HEK293T (cell line): ENCODE measurements at regions not wholly inside any gene's neighbourhood (a gene's known extent, or its start where the extent isn't known, plus 50 kb on each side); places are given as distances from the start of the nearest gene placed in this dataset.
A peak's percentile ranks its signal among the peaks of the same experiment; 100 is the strongest.
"Not testable (repeated sequence)": the region's sequence is repeated elsewhere in the genome, so short reads cannot be mapped to it uniquely, and the experiment has no call there.

ENCODE experiments used
- CTCF ChIA-PET: fragments of 350-600 bp; formaldehyde crosslinking; extraction: SDS; loops from one replicate; lab custom pipeline; 2021; ENCODE audit warnings: antibody characterized with exemption, inconsistent platforms; lab: Yijun Ruan, JAX
- POLR2A ChIA-PET: fragments of 350-600 bp; formaldehyde crosslinking; extraction: SDS; loops from one replicate; lab custom pipeline; 2020; ENCODE audit warnings: antibody characterized with exemption, inconsistent platforms; lab: Yijun Ruan, JAX
- DNase-seq: peaks from one replicate; pipeline ENCODE4 v3.0.0; 2012; ENCODE audit warnings: mixed read lengths; ENCODE audit errors: extremely low spot score
- ARNT ChIP-seq: fragments of 450-650 bp; IDR thresholded peaks from 2 replicates; pipeline ENCODE4 v1.6.1; 2017; ENCODE audit warnings: mild to moderate bottlenecking
- BHLHE40 ChIP-seq: fragments of 450-650 bp; IDR thresholded peaks from 2 replicates; pipeline ENCODE4 v1.6.1; 2016; ENCODE audit warnings: mild to moderate bottlenecking, moderate library complexity, borderline replicate concordance
- CTBP1 ChIP-seq: fragments of 450-650 bp; IDR thresholded peaks from 2 replicates; pipeline ENCODE4 v1.6.1; 2016; ENCODE audit warnings: borderline replicate concordance
- ELF4 ChIP-seq: fragments of 450-650 bp; IDR thresholded peaks from 2 replicates; pipeline ENCODE4 v1.6.1; 2017; ENCODE audit warnings: antibody characterized with exemption
- FOXA1 ChIP-seq: fragments of 450-650 bp; IDR thresholded peaks from 2 replicates; pipeline ENCODE4 v1.6.1; 2016; ENCODE audit warnings: mild to moderate bottlenecking
- FOXK2 ChIP-seq: fragments of 450-650 bp; IDR thresholded peaks from 2 replicates; pipeline ENCODE4 v1.6.1; 2016; ENCODE audit warnings: mild to moderate bottlenecking
- FOXM1 ChIP-seq: fragments of 450-650 bp; IDR thresholded peaks from 2 replicates; pipeline ENCODE4 v1.6.1; 2017; ENCODE audit warnings: mild to moderate bottlenecking, borderline replicate concordance
- HDGF ChIP-seq: fragments of 450-650 bp; IDR thresholded peaks from 2 replicates; pipeline ENCODE4 v1.6.1; 2017; ENCODE audit warnings: antibody characterized with exemption, borderline replicate concordance
- L3MBTL2 ChIP-seq: fragments of 450-650 bp; conservative IDR thresholded peaks from 2 replicates; pipeline ENCODE4 v1.6.1; 2016; ENCODE audit warnings: mild to moderate bottlenecking
- LEF1 ChIP-seq: fragments of 450-650 bp; IDR thresholded peaks from 2 replicates; pipeline ENCODE4 v1.6.1; 2017; ENCODE audit warnings: mild to moderate bottlenecking, borderline replicate concordance
- NFRKB ChIP-seq: fragments of 450-650 bp; IDR thresholded peaks from 2 replicates; pipeline ENCODE4 v1.6.1; 2016; ENCODE audit warnings: mild to moderate bottlenecking, moderate library complexity
- SP1 ChIP-seq: fragments of 450-650 bp; IDR thresholded peaks from 2 replicates; pipeline ENCODE4 v1.6.1; 2017
- SUZ12 ChIP-seq: fragments of 450-650 bp; IDR thresholded peaks from 2 replicates; pipeline ENCODE4 v1.6.1; 2016; ENCODE audit warnings: mild to moderate bottlenecking
- TARDBP ChIP-seq: fragments of 450-650 bp; IDR thresholded peaks from 2 replicates; pipeline ENCODE4 v1.6.1; 2016
- ZNF384 ChIP-seq: fragments of 450-650 bp; IDR thresholded peaks from 2 replicates; pipeline ENCODE4 v1.6.1; 2016
- TF ChIP-seq, protein P1 (sequence below): fragments of 450-650 bp; IDR thresholded peaks from 2 replicates; pipeline ENCODE4 v1.6.1; 2016

DNA sequence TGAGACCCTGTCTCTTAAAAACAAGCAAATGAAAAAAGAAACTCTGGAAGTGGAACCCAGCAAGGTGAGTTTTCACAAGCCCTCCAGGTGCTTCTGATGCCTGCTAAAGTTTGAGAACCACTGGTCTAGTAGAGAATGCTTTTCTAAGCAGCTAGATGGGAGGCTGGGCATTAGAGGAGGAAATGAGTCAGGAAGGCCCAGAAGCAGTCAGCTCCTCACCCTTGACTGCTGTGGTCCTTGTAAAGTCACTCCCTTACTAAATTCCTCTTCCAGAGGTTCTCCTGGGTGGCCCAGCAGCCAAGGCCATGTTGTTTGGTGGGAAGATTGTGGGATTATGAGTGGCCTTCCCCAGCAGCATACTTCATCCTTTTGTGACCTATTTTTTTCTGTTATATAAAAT, 52.0 kb upstream of the FYN start:
- POLR2A ChIA-PET: interaction anchor here (1.6 kb wide), 1 partner anchor 9 kb away, joined by 4 read pairs; no protein-coding TSS in a partner anchor
- no peak for TF ChIP-seq ZNF384
- TF ChIP-seq FOXK2: no peak
- no peak for TF ChIP-seq L3MBTL2
- no peak for TF ChIP-seq ARNT
- no peak for TF ChIP-seq NFRKB
- TF ChIP-seq LEF1: no peak
- TF ChIP-seq CTBP1: no peak
- no peak for TF ChIP-seq SUZ12
- no peak for DNase-seq
- CTCF ChIA-PET: interaction anchor here (1.4 to 2.0 kb wide), 4 partner anchors 14 to 52 kb away, joined by 3 to 5 read pairs (median 4); partner anchors contain the start of gene FYN

DNA sequence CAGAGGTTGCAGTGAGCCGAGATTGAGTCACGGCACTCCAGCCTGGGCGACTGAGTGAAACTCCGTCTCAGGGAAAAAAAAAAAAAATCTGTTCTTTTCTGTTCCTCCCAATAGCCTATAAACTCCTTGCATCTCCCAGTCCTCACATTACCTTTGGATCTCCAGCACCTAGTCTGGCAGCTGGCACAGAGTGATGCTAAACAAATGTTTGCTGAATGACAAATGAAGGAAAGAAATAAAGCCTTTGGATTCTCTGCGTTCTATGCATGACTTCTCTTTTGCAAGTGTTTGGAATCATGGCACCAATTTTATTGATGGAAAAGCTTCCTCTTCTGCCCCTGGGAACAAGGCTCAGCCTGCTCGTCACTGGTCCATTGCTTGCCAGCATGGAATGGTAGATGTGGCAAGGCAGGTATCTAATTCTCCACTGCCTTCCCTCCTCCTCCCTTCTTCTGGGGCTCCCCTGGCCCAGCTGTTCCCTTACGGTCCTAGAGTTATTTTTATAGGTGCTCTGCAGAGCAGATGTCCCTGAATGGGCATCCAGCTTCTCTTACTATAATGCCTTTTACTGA, 53.6 kb upstream of the FYN start:
- TF ChIP-seq FOXM1 (no peak), ELF4 (no peak), L3MBTL2 (no peak), TARDBP (no peak), CTBP1 (no peak), FOXK2 (no peak), ZNF384 (no peak), NFRKB (no peak), HDGF (no peak), LEF1 (no peak)
- CTCF ChIA-PET: interaction anchor here (1.6 to 2.0 kb wide), 2 partner anchors 28 to 53 kb away, joined by 4 to 5 read pairs; partner anchors contain the start of gene FYN
- no peak for DNase-seq
- POLR2A ChIA-PET: interaction anchor here (1.4 kb wide), 1 partner anchor 54 kb away, joined by 3 read pairs; the partner anchor contains the start of gene FYN

DNA sequence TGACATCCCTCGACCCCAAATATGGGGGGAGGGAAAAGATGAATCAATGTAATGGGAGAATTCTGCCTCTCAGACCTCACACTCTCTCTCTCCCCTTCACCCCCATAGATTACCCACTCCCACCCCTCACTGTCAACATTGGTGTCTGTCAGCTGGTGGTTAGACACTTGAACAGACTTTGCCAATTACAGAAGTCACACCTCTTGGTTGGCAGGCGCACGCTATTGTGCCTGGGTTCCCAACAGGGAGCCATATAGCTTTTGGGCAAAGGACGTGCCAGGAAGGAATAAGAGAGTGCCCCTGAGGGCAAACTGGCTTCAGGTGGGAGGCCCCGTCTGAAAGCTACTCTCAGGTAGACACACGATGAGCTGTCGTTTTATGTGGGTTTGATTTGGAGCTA, 54.1 kb upstream of the FYN start:
- TF ChIP-seq L3MBTL2: no peak
- TF ChIP-seq BHLHE40: no peak
- TF ChIP-seq FOXA1: no peak
- TF ChIP-seq LEF1: no peak
- TF ChIP-seq ZNF384: no peak
- no peak for TF ChIP-seq NFRKB
- TF ChIP-seq SUZ12: no peak
- TF ChIP-seq HDGF: no peak
- TF ChIP-seq SP1: no peak
- no peak for TF ChIP-seq TARDBP
- TF ChIP-seq CTBP1: no peak
- no peak for TF ChIP-seq FOXK2
- no peak for TF ChIP-seq ELF4
- no peak for TF ChIP-seq ARNT
- TF ChIP-seq, protein P1, sequence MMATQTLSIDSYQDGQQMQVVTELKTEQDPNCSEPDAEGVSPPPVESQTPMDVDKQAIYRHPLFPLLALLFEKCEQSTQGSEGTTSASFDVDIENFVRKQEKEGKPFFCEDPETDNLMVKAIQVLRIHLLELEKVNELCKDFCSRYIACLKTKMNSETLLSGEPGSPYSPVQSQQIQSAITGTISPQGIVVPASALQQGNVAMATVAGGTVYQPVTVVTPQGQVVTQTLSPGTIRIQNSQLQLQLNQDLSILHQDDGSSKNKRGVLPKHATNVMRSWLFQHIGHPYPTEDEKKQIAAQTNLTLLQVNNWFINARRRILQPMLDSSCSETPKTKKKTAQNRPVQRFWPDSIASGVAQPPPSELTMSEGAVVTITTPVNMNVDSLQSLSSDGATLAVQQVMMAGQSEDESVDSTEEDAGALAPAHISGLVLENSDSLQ: no peak
- no peak for TF ChIP-seq FOXM1
- CTCF ChIA-PET: no interaction called here
- POLR2A ChIA-PET: interaction anchor here (1.4 kb wide), 1 partner anchor 54 kb away, joined by 3 read pairs; the partner anchor contains the start of gene FYN
- no peak for DNase-seq

DNA sequence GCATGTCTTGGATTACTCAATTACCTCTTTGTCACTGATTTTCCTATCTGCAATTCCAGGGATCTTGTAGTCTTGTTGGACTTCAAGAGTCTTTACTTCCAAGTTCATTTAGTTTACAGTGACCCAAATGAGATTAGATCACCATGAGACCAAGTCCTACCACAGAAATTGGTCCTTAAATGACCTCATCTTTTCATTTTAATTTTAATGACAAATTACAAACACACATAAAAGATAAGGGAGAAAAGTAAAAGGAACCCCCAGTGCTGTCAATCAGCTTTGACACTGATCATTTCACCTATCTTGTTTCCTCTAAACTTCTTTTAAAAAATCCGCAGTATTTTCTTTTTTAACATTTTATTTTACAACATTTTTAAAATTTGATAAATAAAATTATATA, 54.9 kb upstream of the FYN start:
- ChIA-PET POLR2A (no interaction called here), CTCF (no interaction called here)
- no peak for DNase-seq
- TF ChIP-seq HDGF (no peak), SUZ12 (no peak)
- TF ChIP-seq, protein P1: peak; percentile 56

DNA sequence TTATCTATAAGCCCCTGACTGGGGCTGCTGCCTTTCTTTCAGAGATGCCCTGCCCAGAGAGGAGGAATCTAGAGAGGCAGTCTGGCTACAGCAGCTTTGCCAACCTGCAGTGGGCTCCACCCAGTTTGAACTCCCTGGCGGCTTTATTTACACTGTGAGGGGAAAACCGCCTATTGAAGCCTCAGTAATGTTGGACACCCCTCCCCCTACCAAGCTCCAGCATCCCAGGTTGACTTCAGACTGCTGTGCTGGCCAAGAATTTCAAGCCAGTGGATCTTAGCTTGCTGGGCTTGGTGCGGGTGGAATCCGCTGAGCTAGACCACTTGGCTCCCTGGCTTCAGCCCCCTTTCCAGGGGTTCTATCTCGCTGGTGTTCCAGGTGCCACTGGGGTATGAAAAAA, 61.4 kb upstream of the FYN start:
- CTCF ChIA-PET: interaction anchor here (0.9 kb wide), 1 partner anchor 109 kb away, joined by 3 read pairs; no protein-coding TSS in a partner anchor

DNA sequence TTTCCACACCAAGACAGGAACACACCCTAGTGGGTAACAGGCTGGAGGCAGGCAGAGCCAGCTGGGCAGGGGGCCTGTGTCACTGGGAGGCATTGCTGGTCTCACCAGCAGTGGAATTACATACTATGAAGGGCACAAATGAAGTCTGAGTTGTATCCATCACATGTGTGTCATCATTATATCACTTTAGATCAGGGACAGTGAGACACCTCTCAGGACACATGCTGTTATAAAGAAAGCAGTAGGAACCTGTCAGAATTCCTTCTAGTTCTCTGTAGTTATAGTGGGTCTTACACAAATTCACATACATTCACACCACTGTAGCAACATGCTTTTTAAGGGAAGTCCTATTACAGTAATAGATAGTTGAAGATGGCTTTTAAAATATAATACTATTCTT, 63.5 kb upstream of the FYN start:
- ChIA-PET POLR2A (no interaction called here), CTCF (no interaction called here)
- no peak for DNase-seq
- TF ChIP-seq ARNT (no peak), CTBP1 (no peak), NFRKB (no peak), FOXK2 (no peak), LEF1 (no peak), TARDBP (no peak), HDGF (no peak), SP1 (no peak), ZNF384 (no peak), ELF4 (no peak), FOXM1 (no peak), FOXA1 (no peak), L3MBTL2 (no peak), BHLHE40 (no peak), SUZ12 (no peak)
- TF ChIP-seq, protein P1: no peak

More for the DNA sequence above, 61.4 kb upstream of the FYN start:
- DNase-seq: not testable (repeated sequence)
- POLR2A ChIA-PET: interaction anchor here (1.5 kb wide), 1 partner anchor 9 kb away, joined by 4 read pairs; no protein-coding TSS in a partner anchor
